C1 segment of cervical spinal cord (tissue), 14 donors: ENCODE measurements at regions not wholly inside any gene's neighbourhood (a gene's known extent, or its start where the extent isn't known, plus 50 kb on each side); places are given as distances from the start of the nearest gene placed in this dataset.

ENCODE experiments used
- DNase-seq, 14 donors: peaks; one replicate each; lab custom pipeline; 2025; lab: John Stamatoyannopoulos, UW

DNA sequence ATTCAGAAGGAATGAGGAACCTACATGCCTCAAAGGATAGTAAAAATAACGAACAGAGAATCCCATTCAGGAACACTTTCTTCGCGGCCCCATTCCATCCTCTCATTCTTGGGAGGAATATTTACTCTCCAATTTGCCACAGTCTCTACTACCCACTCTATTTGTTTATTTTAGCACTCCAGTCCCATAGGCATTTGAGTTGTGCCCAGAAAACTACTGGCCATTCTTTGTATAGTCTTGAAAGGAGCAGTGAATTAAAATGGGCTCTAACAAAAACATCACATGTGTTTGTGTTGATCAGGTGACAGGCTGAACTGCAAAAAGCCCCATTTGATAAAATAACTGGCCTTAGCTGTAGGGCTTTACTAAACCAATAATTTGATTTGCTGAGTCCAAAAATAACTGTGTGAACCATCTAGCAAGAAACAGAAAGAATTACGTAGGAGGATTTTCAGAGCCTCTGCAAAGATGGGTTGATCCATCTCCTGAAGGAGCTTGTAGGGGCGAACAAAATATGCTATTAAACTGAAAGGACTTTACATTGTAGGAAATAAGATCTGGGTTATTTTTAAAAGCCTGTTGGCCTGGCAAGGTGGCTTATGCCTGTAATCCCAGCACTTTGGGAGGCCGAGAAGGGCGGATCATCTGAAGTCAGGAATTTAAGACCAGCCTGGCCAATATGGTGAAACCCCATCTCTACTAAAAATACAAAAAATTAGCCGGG is 142.3 kb upstream of the CPNE8 start:
- no peak for DNase-seq

DNA sequence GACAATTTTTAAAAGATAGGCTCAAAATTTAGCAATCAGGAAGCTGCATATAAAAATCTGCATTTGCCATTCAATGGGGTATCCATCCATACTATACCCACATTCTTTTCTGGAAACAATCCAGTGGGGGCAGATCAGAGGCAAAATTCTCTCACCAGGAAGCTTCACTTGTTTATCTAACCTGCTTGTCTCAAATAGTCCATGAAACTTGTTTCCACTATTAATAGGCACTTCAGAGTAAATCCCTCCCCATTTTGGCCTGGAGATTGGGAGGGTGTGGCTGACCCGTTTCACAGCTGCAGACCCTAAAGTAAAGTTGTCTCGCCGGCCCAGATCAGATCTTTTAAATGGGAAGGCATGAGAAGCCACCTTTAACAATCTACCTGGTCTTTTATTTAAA is 139.4 kb upstream of the CPNE8 start:
- DNase-seq = no peak

DNA sequence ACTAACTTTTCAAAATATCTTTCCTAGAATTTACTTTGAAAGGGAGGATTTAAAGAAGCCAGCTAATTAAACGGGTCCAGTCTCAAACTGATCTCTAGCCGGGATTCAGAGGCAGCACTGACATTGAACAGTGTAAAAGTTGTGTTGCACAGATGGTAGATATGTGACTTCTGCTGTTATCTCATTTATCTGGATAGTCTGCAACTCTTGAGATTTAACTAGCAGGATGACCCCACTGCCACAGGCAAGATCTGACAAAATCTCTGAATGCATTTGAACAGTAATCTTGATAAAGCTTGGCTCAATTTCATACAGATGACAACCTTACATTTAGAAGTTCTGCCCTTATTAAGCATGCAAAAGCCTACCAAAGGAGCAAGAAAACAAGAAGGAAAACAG is 138.0 kb upstream of the CPNE8 start:
- DNase-seq = no peak

DNA sequence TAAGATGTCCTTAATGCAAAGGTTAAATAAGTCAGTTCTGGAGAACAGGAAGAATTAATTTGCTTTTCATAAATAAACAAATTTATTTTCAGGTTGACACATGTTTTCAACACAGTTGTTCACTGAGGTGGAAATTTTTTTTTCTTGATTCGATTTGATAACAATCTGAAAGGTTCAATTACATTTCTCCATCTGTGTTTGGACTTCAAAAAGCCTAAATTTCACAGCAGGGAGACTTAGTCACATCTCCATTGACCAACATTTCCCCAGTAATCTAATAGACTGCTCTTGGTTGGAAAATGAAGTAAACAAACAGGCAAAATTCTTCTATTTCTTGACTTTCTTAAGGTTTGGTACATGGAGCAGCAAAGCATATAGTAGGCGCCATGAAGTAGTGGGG is 134.9 kb upstream of the CPNE8 start:
- no peak for DNase-seq

DNA sequence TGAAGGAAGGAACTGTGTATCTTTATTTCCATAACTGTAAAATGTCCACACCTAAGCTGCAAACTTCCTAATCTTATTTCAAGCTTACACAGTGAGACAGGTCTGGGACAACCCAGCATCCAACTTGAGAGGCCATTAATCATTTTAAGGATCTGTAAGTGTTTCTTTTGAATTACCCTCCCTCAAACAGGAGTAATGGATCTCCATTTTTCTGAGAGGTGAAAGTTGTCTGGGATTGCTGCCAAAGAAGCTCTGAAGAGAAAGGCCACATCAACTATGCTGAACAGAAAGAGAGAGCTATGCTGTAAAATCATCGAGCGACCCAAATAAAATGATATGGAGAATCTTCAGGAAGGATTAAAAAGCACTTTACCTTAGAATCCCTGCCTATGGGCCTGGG is 131.7 kb upstream of the CPNE8 start:
- no peak for DNase-seq

DNA sequence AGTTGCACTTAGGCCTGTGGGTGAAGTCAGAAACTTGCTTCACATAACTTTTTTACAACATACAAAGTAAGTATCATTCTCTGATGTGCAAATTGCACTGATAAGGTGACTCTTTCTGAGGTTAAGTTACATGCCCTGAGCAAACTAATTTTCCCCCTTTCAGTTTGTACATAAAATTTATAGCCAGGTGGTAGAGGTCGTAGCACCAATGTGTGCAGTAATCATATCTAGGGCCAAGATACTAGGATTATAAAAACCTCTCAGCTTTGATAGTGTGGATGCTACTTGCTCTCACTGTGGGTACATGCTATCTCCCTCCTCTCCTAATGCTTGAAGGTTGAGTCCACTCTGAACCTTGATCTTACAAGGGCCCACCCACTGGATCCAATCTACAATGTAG is 130.7 kb upstream of the CPNE8 start:
- no peak for DNase-seq

DNA sequence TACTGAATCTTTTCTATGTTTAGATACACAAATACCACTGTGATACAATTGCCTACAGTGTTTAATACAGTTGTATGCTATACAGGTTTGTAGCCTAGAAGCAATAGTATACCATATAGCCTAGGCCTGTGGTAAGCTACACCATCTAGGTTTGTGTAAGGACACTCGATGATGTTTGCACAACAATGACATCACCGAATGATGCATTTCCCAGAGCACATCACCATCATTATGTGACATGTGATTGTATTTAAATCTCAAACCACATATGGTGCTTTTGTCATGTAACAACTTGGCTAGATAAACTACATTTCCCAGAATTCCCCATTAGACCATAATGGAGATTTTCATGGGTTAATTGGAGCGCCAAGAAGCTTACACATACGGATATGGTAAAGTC is 128.4 kb upstream of the CPNE8 start:
- DNase-seq = no peak

DNA sequence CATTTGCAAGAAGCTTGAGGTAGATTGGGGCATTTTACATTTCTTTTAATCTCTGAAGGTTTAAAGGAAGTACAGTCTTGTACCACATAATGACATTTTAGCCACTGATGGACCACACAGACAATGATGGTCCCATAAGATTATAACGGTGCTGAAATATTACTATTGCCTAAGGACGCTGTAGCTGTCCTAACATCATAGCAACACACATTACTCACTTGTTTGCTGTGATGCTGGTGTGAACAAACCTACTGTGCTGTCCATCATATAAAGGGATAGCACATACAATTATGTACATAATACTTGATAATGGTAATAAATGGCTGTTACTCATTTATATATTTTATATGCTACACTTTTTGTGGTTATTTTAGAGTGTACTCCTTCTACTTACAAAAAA is 127.1 kb upstream of the CPNE8 start:
- DNase-seq = no peak

DNA sequence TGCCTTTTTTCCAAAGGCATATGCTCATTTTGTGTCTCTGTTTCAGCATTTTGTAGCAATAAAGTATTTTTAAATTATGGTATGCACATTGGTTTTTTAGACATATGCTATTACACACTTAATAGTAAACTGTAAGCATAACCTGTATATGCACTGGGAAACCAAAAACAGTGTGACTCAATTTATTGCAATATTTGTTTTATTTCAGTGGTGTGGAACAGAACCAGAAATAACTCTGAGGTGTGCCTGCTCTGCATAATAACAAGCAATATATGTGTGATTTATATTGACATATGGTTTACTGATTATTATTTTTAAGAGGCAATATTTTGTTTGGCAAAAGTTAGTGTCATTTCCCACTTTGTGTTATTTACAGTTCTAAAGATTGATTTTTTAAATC is 126.6 kb upstream of the CPNE8 start:
- no peak for DNase-seq

DNA sequence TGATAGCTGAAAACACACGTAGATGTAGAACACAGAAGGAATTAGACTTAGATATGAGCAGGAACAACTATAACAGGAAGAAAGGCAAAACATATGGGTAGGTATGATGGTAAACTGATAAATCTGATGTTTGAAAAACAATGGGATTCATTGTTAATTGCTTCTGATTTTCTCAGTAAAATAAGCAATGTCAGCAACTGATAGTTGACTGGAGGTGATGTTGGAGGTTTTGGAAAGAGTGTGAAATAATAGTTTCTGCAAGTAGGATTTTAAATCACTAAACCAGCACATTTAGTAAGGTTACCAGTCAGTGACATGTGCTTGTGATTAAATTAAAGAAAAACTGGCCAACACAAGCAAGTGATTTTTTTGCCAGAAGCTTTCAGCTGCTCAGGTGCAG is 123.0 kb upstream of the CPNE8 start:
- no peak for DNase-seq

DNA sequence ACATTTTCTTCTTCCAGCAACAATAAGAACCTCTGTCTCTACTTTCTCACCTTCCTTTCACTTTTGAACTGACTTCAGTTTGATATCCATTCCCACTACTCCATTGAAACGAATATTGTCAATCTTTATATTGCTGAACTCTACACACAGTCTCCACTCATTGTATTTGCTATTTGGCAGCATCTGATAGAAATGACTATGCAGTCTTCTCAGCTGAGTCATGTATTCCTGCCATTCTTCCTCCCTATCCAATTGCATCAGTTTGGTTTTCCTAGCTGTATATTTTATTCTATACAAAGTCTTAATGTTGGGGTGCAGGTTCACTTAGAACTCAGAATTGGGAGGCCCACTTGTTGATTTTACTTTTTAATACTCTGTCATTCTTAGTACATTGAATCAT is 107.5 kb upstream of the CPNE8 start:
- no peak for DNase-seq

DNA sequence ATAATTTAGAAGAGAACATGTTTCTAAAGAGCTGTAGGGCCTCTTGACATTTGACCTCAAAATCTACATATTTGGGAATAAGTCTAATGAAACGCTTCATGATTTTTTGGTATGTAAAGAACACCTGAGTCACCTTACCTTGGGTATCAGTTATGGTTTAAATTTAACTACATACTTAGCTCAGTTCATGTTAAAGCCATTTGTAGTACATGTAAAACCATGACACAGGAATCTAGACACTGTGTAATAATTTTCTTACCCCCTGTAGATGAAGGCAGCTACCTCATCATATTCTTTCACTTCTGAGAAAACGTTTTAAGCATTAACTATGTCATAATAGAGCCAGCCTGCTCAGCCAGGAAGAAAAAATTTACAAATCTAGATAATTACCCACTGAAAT is 105.8 kb upstream of the CPNE8 start:
- DNase-seq = no peak

DNA sequence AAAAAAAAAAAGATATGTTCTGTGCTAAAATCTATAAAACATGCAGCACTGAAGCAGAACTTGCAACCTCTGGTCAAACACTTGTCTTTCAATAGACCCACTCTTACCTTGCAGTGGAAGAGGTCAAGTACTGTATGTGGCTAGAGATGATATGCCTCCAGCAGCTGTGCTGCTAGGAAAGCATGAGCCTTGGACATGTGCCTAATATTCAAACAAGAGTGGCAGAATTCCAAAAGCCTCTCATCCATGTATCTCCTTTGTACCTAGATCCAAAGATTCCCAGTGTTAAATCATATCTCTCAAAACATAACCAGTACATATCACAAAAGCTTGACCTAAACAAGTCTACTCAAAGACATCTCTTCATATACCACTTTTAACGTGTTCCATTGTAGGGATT is 105.0 kb upstream of the CPNE8 start:
- DNase-seq = no peak

DNA sequence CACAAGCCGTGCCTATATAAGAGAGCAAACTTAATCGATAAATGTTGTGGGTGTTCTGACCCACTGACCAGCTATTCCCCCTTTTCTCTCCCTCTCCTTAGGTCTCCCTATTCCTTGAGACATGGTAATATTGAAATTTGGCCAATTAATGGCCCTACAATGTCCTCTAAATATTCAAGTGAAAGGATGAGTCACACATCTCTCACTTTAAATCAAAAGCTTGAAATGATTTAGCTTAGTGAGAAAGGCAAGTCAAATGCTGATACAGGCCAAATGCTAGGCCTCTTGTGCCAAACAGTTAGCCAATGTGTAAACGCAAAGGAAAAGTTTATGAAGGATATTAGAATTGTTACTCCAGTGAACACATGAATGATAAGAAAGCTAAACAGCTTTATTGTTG is 102.2 kb upstream of the CPNE8 start:
- DNase-seq = no peak

DNA sequence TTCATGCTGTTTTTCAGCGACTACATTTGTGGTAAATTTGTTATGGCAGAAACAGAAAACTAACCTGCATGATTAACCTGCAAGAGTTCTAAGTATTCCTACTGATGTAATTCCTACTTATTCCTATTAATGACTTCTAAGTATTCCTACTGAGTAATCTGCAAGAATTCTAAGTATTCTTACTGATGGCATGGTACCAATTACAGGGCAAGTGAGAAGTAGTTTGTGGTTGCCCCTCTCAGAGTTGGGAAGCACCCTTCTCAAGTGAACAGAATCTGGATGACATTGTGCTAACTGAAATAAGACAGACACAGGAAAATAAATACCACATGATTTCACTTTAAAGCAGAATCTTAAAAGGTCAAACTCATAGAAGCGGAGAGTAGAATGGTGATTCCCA is 100.9 kb upstream of the CPNE8 start:
- no peak for DNase-seq

DNA sequence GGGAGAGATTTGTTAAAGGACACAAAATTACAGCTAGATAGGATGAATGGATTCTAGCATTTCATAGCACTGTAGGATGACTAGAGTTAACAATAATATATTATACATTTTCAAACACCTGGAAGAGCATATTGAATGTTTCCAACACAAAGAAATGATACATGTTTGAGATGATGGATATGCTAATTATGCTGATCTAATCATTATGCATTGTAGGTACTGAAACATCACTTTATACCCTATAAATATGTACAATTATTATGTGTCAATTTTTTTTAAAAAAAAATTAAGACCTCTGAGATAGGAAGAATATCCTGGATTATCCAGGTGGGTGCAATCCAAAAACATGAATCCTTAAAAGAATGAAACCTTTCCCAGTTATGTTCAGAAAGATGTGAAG is 100.3 kb upstream of the CPNE8 start:
- no peak for DNase-seq

DNA sequence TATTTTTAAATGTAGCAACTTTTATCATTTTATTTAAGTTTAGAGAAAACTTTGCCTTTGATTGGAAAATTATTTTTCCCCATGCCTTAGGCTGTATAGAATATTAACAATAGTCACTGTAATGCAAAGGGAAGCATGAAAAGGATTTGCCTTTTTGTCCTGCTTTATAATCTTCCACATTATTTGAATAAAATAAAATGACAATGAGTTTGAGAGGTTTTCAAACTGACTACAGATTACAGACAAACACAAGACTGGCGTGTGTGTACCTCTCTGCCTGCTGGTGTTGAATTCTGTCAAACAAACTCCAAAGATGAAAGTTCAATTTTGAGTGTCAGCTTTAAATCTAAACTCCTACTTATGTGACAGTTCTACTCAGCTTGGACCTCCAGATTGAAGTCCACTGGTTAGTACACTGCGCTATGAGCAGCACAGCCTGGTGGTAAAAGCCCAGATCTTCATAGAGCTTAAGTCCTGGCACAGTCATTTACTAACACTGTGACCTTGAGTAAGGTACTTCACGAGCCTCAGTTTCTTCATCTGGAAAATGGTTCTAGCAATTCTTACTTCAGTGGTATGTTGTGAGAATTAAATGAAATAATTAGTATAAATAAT is 98.3 kb upstream of the CPNE8 start:
- no peak for DNase-seq

DNA sequence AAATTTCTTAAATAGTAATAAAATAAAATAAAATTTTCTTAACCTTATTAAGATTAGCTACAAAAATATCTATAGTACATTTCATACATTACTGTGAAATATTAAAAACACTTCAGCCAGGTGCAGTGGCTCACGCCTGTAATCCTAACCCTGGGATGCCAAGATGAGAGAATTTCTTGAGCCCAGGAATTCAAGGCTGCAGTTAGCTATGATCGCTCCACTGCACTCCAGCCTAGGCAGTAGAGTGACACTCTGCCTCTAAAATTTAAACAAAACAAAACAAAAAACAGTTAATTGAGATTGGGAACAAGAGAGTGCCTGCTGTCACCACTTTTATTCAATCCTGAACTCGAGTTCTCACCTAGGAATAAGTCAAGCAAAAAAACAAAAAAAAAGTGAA is 95.0 kb upstream of the CPNE8 start:
- DNase-seq = no peak

DNA sequence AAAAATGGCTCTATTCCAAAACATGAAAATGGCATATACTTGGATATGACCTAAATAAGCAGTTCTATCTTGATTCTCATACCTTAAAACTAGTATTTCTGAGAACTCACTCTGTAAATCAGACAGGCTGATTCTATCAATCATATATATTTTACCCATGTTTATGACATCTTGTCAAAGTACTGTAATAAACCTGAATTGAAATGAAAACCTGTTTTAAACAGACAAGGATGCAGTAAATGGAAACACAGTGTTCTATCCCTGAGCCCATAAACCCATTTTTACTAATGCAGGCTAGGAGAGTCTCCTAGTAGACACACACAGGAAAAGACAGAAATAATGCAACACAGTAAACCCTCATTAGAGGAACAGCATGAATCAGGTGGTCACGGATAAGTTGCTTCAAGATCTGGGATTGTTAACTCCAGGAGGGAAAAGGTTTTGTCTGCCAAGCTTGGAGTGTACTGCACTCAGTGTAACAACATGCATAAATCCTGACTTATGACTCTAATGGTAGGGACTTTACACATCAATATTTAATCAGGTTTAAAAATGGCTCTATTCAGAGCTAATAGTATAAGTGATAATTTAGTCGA is 93.6 kb upstream of the CPNE8 start:
- DNase-seq = no peak

DNA sequence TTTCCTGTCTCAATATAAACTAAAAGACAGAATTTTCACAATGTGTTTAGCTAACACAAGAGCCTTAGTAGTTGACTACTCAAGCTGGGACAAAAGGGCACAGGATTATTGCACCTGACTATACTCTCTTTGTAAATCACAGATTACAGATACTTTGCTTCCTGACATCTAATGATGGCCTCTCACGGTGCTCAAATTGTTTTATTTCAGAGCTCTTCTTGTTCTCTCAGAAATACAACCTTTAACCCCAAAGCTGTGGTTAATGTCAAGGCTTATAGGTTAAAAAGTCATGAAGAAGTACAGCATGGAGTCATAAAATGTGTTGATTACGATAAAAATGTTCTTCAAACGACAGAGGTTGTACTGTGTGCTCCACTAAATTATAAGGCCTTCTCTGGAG is 89.9 kb upstream of the CPNE8 start:
- DNase-seq = no peak

DNA sequence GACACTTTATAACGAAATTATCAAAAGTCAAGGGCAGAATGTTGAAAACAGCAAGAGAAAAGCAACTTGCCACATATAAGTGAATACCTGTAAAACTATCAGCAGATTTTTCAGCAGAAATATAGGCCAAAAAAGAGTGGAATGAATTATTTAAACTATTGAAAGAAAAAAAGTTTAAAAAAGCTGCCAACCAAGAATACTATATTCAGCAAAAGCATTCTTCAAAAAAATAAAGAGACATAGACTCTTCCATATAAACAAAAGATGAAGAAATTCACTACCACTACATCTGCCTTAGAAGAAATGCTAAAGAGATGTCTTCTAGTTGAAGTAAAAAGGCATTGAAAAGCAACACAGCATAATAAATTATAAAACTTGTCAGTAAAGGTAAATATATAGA is 80.6 kb upstream of the CPNE8 start:
- no peak for DNase-seq

DNA sequence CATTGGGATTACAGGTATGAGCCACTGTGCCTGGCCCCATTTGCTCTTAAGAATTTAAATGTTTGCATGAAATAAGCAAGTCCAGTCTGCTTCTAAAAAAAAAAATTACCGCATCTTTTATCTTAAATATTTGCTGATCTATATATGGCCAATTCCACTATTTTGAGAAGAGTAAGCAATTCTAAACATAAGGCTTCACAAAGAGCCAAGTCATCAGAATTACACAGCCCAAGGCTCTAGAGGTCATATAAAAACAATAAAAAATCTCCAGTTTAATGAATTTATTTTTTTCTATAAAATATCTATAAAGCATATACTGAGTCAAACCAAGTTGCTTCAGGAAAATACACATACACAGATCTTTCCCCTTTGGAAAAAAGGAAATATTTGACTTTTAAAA is 79.0 kb upstream of the CPNE8 start:
- DNase-seq = no peak

DNA sequence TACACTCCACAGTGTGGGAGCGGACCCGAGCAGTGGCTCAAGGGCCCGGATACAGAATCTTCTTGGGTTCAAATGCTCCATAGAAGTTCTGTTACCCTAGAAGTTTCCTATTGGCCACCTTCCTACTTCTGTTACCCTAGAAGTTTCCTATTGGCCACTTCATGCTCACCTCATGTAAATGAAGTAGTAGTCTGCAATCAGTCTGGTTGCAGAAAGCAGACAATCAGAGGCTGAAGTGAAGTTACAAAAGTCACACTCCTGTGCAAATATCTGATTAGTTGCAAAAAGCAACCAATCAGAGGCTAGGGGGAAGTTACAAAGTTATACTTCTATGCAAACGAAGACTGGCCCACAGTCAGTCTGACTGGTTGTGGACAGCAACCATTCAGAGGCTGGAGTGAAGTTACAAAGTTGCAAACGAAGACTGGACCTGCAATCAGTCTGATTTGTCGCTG is 77.8 kb upstream of the CPNE8 start:
- no peak for DNase-seq
